ENCODE measurements at regions not wholly inside any gene's neighbourhood (a gene's known extent, or its start where the extent isn't known, plus 50 kb on each side); places are given as distances from the start of the nearest gene placed in this dataset.

DNA sequence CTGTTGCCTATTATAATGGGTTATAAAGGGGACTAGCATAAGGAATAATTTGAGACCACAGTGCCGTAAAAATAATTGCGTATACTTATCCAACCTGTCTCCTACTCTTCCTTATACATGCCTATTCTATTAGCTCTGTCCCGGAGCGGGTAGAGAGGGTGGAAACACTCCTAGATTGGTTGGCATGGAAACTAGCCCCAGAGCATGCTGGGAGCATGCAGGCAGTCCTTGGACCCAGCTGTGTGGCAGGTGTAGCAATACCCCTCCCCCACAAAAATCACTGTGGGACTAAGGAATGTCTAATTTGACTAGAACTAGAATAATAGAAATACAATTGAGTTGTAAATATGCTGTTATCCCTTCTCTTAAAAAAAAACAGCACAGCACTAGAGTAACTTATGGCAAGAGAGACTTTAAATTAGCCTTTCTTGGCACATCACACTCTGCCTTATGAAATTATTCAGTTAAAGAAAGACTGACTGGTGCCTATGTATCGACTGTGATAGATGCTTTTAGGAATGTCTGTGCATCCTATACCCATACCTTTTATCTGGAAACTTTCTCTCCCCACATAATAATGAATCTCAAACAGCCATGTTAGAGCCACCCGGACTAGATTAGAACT is 244.0 kb upstream of the DAAM1 start:
- FAIRE-seq = no peak
- no peak for DNase-seq (ENCODE audit: low spot score)

DNA sequence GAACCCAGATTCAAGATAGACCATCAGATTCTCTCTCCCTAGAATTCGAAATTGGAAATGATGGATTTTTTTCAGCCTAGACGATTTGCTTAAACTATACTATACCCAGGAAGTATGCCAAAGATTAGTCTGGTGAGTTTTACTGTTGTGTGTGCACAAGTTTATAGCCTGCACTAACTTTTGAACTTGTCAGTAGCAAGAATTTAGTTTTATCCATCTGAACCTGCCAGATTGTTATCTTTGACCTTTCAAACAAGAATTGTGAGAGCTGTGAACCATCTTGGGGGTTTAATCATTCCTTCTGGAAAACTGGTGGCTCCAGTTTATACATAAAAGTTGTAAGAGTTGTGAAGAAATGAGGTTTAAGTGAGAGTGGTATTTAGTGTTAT is 243.5 kb upstream of the DAAM1 start:
- no peak for DNase-seq (ENCODE audit: low spot score)
- no peak for FAIRE-seq

DNA sequence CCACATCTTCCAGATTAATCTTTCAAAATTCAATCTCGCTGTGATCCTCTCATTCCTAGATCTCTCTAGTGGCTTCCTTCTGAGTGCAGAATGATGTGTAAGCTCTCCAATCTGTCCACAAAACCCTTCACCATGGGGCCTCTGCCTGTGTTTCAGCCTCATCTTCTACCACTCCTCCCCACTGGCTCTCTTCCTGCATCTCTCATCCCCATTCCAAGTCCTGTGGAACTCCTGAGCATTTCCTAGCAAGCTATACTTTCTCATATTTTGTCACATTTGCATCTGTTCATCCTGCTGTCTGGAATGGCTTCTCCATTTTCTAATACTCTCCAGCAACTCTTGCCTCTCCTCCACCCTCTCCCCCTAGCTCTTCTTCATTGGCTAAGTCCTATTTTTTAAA is 242.0 kb upstream of the DAAM1 start:
- FAIRE-seq (no peak), DNase-seq (ENCODE audit: low spot score) (no peak)

DNA sequence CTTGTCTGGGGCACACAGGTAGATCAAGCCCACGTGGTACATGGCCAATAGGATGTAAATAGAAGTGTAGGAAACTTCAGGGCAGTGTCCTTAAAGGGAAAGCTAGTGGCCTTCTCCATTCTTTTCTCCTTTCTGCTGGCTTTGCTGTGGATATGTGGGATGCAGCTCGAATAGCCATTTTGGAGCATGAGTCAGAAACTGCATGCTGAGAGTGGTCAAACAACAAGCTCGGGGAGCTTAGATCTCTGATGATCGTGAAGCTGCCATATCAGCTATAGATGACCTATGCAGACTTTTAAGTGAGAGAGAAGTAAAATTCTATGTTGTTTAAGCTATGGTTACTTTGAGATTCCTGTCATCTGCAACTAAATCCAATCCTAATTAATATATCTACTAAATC is 241.3 kb upstream of the DAAM1 start:
- FAIRE-seq = no peak
- DNase-seq (ENCODE audit: low spot score) = no peak

DNA sequence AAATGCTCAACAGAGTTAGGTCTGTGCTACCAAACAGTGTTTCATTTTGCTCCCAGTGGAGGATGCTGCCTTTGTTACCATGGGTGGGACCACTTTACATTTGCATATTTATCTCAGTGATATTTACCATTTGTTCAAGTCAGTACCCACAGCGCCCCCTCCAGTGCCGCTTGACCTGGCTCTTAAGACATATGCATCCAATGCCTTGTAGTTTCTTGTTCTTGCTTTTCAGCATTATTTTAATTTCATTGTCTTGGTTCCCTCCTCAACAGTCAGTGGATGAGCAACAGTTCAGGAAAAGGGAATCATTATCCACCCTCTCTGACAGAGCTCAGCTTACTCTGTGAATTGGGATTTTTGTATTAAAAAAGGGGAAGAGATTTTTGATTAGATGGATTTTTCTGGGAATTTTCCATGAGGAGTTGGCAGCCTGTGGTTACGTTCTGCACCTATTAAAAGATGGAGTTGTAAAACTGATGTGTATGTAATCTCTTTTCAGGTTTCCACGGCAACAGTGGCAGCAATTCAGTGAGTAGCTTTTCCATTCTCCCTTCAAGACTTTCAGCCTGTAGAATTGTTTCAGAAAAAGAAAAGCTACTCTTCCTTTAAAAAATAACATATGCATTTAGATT is 240.5 kb upstream of the DAAM1 start:
- FAIRE-seq (no peak), DNase-seq (ENCODE audit: low spot score) (no peak)

DNA sequence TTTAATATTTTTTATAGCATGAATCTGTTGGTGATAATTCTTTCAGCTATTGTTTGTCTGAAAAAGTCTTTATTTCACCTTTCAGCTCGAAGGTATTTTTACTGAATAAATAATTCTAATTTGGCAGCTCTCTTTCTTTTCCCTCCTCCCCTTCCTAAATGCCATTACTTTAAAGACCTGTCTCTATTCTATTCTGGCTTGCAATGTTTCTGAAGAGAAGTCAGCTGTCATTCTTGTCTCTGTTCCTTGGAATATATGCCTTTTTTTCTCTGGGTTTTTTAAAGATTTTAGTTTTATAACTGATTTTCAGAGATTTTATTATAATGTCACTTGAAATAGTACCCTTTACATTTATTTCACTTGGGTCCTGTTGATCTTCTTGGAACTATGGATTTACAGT is 237.9 kb upstream of the DAAM1 start:
- DNase-seq (ENCODE audit: low spot score) = no peak
- FAIRE-seq = no peak

DNA sequence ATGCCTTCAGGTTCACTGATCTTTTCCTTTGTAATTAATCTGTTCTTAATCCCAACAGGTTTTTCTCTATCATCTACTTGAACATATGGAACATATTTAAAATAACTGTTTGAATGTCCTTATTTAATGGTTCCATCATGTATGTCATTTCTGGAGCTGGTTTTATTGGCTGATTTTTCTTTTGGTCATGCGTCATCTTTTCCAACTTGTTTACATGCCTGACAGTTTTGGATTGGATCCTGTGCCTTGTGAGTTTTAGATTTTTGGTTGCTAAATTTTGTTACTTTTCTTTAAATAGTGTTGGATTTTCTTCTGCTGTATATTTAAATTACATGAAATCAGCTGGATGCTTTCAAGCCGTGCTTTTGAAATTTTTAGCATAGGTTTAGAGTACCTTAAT is 237.3 kb upstream of the DAAM1 start:
- FAIRE-seq (no peak), DNase-seq (ENCODE audit: low spot score) (no peak)

DNA sequence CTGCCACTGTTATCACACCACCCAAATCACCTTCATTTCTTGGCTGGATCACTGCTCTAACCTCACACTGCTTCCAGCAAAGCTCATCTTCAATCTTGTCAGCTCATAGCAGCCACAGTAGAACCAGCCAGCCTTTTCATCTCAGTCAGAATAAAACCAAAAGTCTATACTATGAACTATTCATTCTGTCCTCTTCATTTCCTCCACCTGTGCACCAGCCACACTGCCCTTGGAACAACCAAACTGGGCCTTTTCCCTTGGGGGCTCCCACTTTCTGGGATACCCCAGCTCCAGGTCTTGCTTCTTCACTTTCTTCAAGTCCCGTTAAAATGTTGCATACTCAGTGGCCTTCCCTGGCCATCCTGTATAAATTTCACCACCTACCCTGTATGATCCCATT is 234.4 kb upstream of the DAAM1 start:
- no peak for FAIRE-seq
- no peak for DNase-seq (ENCODE audit: low spot score)

DNA sequence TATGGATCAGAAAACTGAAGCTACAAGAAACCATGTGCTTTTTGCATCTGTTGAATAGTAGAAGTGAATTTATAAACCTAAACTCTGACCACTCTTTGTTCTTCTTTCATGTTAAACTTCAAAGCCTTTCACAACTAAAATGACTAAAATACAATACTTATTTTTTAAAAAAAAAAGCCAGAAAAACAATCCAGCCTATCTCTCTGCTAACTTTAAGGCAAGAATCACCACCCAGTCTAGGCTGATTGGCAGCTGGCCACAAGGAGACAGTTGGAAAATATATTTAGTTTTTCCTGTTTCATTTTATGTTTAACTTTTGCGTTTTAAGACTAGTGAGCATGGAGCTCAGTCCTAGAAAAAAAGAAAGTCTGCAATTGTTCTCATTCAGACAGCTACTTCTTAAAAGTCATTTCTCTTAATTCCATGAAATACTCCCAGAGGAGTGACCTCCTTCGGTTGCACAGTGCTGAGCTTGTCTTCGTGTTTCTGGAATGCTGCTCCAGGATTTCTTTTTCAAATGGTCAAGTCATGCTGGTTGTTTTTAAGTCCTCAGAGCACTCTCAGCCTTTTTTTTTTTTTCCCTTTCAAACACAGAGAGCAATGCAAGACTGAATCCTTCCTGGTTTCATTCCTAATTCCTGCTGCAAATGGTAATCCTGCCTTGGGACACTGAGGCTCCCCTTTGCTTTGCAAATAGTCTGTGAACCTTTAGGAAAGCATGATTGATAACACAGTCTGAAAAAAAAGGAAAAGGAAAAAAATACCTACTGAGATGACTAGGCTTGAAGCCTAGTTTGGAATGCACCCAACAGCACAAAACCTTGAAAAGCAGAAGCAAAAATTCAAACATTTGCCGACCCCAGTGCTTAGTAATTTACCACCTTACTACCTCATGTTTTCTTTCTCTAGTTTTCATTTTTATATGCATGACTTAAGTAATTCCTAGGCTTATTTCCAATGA is 233.3 kb upstream of the DAAM1 start:
- DNase-seq (ENCODE audit: low spot score) (no peak), FAIRE-seq (no peak)

DNA sequence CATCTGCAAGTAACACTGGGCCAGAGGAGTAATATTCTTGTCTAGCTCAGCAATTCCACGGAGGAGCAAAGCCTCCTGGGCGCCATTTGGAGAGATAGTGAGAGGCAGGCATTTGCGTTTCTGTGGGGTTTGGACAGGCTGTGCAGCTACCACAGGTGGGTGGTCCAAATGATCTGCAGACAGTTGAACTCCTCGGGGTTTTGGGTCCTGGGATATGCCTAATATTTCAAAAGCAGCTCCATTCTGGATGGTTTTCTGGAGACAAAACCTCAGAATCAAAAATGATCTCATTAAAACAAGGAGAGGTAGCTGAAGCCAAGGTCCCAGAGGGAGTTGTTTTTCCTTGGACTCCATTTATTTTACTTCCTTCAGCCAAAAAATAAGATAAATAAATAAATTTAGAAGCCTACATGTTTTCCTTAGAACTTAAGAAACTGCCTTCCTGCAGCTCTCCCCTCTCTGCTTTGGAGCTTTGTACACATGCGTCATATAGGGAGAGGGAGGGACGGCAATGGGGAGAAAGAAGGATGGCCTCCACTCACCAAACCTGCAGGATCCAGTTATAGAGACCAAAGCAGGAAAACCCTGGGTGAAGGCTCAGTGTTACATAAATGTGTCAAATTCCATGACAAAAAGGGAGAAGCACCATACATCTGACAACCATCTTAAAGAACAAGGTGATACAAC is 227.3 kb upstream of the DAAM1 start:
- DNase-seq (ENCODE audit: low spot score) (no peak), FAIRE-seq (no peak)

DNA sequence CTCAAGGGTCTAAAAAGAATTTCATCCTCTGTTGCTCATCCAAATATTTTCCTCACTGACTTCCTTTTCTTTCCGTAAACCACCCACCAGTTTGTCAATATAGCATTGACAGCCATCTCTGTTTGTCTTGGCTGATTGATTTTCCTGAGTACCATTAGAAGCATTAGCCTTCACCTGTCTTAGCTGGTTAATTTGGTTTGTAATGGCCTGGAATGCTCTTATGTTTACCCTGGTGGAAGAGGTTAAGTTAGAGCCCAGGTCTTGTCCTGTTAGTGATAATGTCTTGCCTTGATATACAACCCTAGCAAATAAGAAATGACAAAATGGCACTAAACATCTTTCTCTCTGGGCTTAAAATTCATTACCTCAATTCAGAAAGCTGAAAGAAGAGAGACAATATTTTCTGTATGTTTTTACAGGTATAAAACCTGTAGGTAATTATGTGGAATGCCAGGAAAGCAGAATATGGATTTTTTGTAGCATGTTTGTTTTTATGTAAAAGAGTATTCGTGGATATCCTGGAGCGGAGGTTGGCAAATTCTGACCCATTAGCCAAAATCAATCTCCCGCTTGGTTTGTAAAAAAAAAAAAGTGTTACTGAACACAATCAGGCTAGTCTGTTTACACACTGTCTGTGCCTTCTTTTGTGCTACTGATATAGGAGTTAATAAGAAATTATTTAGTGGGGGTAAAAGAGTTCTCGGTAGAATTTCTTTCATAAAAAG is 224.4 kb upstream of the DAAM1 start:
- DNase-seq (ENCODE audit: low spot score) (no peak), FAIRE-seq (no peak)

DNA sequence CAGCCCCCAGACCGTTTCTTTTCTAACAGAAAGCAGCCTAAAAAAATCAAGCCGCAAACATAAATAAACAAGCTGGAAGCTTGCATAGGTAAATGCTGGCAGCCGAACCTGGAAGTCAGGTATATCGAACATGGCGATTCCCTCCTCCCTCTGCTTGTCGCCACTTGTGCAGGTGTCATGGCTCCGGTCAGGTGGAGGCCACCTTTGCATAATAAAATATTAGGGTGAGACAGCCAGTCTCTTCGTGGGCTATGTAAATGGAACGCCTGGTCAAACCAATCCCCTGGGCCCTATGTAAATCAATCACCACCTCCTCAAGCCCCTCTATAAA is 223.9 kb upstream of the DAAM1 start:
- DNase-seq (ENCODE audit: low spot score) (no peak), FAIRE-seq (no peak)

DNA sequence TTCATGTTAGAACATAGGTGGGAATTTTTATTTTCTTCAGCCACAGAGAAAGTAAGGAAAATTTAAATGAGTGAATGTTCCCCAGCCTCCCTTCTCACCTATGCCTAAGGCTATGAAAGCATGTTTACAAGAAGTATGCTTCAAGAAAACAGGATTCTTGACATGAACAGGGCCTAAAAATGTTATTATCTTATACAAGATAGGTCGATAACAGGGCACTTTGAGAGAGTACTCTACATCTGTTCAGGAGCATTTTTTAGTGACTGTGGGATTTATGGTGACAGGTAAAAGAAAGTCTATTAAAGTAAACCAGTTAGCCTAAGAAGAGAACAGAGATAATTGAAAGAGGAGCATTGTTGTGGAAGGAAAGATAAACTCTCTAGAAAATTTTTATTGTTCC is 222.9 kb upstream of the DAAM1 start:
- FAIRE-seq (no peak), DNase-seq (ENCODE audit: low spot score) (no peak)

DNA sequence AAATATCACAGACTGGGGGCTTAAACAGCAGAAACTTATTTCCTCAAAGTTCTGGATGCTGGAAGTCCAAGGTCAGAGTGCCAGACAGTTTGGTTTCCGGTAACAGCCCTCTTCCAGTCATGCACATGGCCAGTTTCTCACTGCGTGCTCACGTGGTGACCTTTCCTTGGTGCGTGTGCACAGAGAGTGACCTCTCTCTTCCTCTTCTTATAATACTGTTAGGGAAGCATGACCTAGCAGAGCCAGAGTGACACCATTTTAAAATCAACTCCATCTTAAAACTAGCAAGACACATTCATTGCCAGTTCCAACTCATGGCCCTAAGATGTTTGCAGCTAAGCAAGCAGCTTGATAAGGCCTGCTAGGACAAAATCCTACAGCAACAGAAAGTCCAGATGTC is 221.5 kb upstream of the DAAM1 start:
- FAIRE-seq = no peak

DNA sequence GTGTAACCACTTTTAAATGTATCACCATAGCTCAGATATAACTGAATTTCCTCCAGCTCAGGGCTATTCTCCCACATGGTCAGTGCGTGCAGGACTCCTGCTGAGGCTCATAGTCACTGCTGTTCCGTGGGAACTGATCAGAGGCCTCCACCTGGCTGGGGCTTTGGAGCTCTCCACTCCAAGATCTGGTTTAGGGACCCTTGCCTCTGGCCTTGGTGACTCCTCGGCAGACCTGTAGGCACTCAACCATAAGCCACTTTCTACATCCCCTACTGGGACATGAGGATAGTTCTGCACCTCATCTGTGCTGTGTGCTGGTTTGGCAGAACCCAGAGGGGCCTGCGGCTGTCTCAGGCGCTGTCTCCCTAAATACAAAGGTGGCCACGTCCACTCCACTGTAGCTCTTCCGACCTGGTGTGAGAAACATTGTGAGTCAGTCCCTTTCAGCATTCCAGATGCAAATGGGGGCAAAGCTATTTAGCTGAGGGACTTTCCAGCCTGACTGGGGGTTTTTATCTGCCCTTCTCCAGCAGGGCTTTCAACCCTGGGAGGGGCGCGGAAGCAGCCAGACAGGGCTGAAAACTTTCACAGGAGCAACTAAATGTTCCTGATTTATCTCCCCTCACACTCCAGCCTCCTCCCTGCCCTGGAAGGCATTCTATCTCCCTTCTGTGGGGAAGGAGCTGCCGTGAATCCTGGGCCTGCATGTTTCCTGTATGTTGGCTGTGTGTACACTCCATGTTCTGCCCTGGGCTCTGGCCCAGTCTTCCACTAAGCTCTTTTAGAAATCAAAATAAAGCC is 218.3 kb upstream of the DAAM1 start:
- FAIRE-seq (no peak), DNase-seq (ENCODE audit: low spot score) (peak; percentile 6)

More for the DNA sequence above, 221.5 kb upstream of the DAAM1 start:
- DNase-seq (ENCODE audit: low spot score) = no peak

DNA sequence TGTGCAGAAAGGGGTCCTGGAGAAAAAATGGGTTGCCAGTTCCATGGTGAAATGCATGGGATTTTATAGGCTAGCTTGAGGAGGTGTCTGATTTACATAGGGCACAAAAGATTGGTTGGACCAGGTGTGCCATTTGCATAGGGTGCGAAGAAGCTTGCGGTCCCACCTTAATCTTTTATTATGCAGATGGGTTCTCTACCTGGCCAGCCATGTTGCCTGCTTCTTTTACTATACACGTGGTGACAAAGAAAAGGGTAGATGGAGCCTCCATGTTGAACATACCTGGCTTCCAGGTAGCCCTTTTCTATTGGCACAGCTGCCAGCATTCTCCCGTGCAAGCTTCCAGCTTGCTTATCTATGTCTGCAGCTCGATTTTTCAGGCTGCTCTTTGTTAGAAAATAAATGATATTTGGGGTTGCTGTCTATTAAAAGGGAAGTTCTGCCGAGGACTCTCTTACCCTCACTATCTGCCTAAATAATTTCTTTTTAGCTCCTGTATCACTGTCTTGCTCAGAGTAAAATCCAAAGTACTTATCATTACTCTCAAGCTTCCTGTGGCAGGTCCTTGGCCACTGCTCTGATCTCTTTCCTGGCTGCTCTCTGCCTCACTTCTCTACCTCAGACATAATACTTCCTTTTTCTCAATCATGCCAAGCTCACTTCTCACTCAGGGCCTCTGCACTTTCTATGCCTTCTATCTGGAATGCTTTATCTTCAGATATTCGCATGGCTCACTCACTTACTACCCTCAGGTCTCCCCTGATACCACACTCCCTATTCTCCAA is 216.0 kb upstream of the DAAM1 start:
- no peak for DNase-seq (ENCODE audit: low spot score)
- no peak for FAIRE-seq

DNA sequence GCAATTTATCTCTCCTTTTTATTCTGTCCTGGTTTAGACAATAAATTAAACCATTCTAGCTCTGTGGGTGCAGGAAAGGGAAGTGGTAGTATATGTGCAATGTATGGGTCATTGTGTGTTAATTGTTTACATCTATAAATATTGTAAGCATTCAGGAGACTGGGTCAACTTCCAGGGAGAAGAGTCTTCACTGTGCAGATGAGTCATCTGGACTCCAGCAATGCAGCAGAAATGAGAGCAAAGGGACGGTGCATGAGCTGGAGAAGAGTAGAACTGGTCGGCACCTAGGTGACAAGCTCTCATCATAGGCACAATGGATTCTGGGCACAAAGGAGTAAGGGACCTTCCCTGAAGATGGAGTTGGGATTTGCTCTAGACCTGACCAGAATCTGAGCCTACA is 211.1 kb upstream of the DAAM1 start:
- FAIRE-seq (no peak), DNase-seq (ENCODE audit: low spot score) (no peak)

DNA sequence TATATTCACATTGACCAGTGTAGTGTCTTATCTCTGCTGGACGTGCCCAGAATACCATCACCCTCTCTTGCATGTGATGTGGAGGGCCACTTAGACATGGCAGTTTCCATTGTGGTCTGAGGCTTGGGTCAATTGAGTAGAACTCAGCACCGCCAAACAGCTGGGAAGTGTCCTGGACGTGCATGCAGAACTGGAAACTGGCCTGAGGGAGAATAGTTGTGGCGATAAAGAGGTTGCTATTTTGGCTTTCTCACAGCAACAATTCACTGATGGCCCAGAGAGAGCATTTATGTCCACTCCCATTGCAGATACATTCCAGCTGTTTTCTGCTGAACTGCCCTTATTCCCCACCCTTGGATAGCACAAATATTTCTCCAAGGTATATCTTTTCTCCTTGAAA is 210.1 kb upstream of the DAAM1 start:
- DNase-seq (ENCODE audit: low spot score) (no peak), FAIRE-seq (no peak)

DNA sequence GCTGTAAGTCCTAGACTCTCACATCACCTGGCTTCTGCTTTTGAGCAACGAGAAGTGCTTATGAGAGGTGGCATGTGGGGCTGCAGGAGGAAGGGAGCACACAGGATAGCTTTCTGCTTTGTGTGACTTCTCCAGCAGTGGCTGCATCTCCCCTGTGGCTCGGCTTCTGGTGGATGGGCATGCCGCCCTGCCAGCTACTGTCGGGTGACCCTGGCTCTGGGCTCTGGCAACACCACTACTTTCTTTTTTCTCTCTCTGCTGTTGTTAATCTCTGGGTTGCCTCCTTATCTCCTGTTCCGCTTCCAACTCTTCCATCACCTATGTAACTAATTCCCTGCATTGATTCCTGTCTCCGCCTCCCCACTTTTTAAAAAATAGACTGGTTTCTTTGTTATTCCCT is 209.1 kb upstream of the DAAM1 start:
- FAIRE-seq (no peak), DNase-seq (ENCODE audit: low spot score) (no peak)

DNA sequence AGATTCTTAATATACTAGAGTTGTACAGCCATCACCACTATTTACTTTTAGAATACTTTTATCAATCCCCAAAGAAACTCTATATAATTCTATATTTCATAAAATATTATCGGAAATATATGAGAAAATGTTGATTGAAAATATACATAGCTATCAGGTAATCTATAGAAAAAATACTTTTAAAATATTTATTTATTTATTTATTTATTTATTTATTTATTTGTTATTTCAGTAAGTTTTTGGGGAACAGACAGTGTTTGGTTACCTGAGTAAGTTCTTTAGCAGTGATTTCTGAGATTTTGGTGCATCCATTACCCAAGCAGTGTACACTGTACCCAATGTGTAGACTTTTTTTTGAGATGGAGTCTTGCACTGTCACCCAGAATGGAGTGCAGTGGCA is 206.6 kb upstream of the DAAM1 start:
- no peak for DNase-seq (ENCODE audit: low spot score)
- no peak for FAIRE-seq

Measured in RCC 7860 (cell line).